ENCODE measurements at regions not wholly inside any gene's neighbourhood (a gene's known extent, or its start where the extent isn't known, plus 50 kb on each side); places are given as distances from the start of the nearest gene placed in this dataset.

GRCh38 chr3:65166531-65166930 lies 478.7 kb upstream of the ADAMTS9 start:
- TF ChIP-seq, protein P1, sequence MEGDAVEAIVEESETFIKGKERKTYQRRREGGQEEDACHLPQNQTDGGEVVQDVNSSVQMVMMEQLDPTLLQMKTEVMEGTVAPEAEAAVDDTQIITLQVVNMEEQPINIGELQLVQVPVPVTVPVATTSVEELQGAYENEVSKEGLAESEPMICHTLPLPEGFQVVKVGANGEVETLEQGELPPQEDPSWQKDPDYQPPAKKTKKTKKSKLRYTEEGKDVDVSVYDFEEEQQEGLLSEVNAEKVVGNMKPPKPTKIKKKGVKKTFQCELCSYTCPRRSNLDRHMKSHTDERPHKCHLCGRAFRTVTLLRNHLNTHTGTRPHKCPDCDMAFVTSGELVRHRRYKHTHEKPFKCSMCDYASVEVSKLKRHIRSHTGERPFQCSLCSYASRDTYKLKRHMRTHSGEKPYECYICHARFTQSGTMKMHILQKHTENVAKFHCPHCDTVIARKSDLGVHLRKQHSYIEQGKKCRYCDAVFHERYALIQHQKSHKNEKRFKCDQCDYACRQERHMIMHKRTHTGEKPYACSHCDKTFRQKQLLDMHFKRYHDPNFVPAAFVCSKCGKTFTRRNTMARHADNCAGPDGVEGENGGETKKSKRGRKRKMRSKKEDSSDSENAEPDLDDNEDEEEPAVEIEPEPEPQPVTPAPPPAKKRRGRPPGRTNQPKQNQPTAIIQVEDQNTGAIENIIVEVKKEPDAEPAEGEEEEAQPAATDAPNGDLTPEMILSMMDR (conservative IDR thresholded peaks at IDR 0.05; ENCODE audit: low read depth, low read length): no peak
- DNase-seq (ENCODE audit: low read depth): no peak
- no peak overlapping the region for H3K4me3 ChIP-seq (ENCODE audit: low read depth, low read length)

DNA sequence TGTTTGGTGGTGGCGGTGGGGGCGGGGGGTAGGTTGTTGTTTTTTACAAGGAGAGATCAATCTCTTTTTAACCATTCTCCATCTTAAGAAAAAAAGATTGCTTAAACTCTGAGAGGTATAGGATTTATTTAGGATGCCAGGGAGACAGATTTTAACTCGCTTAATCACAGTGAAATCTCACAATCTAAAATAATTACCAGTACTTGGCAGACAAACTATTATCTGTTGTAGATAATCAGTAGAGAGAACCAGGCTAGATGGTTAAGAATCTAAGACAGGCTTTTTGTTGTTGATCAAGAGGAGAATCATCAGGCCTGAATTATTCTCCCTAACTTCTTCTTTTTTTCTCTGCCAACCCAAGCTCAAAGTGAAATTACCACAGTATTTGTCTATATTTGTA lies 470.2 kb upstream of the ADAMTS9 start:
- H3K4me3 ChIP-seq (ENCODE audit: low read depth, low read length): no peak overlapping the region
- DNase-seq (ENCODE audit: low read depth): no peak
- TF ChIP-seq, protein P1 (conservative IDR thresholded peaks at IDR 0.05; ENCODE audit: low read depth, low read length): no peak

GRCh38 chr3:65153850-65154512 lies 466.2 kb upstream of the ADAMTS9 start:
- DNase-seq (ENCODE audit: low read depth): no peak
- TF ChIP-seq, protein P1 (conservative IDR thresholded peaks at IDR 0.05; ENCODE audit: low read depth, low read length): no peak
- H3K4me3 ChIP-seq (ENCODE audit: low read depth, low read length): no peak overlapping the region

DNA sequence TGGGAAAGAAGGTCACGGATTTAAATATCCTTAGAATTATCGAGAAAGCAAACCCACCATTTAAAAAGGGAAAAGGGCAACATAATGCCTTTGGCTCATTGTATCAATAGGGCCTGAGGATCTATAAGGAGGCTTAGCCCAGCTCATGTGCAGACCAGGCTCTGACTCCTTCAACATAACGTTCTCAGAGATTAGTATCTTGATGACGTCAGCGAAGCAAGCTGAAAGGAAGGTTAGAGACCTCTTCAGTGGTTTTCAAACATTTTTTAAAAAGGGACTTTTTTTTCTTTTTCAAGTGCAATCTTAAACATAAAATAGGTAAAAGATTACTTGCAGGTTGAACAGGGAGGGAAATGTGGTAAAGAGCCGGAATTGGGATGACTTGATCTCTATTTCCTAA lies 463.9 kb upstream of the ADAMTS9 start:
- H3K4me3 ChIP-seq (ENCODE audit: low read depth, low read length): no peak overlapping the region
- DNase-seq (ENCODE audit: low read depth): no peak
- TF ChIP-seq, protein P1 (conservative IDR thresholded peaks at IDR 0.05; ENCODE audit: low read depth, low read length): no peak

DNA sequence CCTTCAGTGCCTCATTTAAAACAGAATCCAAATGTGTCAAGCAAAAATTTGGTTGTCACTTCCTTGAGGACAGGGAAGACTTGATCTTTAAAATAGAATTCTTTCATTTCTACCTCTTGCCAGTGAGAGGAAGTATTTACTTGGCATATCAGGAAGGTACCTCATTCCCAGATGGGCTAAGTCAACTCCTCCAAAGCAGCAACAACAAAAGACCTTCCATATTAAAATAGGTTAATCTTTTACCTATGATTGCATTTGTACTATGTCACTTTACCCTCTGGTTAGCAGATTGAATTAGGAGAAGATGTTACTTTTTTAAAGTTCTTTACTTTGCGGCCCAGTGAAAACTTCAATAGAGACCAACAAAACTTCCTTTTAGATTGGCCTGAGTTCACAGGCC lies 462.1 kb upstream of the ADAMTS9 start:
- no peak overlapping the region for H3K4me3 ChIP-seq (ENCODE audit: low read depth, low read length)
- no peak for DNase-seq (ENCODE audit: low read depth)
- TF ChIP-seq, protein P1 (conservative IDR thresholded peaks at IDR 0.05; ENCODE audit: low read depth, low read length): no peak

- TF ChIP-seq, protein P1 (conservative IDR thresholded peaks at IDR 0.05; ENCODE audit: low read depth, low read length): no peak
- H3K4me3 ChIP-seq (ENCODE audit: low read depth, low read length): no peak overlapping the region
- no peak for DNase-seq (ENCODE audit: low read depth)
These were observed 460.9 kb upstream of the ADAMTS9 start for GRCh38 chr3:65148687-65149086.

GRCh38 chr3:65146179-65146578 lies 458.4 kb upstream of the ADAMTS9 start:
- peak; percentile 87 for DNase-seq (ENCODE audit: low read depth)
- H3K4me3 ChIP-seq (ENCODE audit: low read depth, low read length): no peak overlapping the region
- TF ChIP-seq, protein P1 (conservative IDR thresholded peaks at IDR 0.05; ENCODE audit: low read depth, low read length): no peak
